H1 (cell line): ENCODE measurements at regions not wholly inside any gene's neighbourhood (a gene's known extent, or its start where the extent isn't known, plus 50 kb on each side); places are given as distances from the start of the nearest gene placed in this dataset.

ENCODE experiments used
- CTCF ChIA-PET: fragments of 300-600 bp; sonication (Branson Sonifier 250); formaldehyde crosslinking; loops from one replicate; lab custom pipeline; 2021; ENCODE audit not compliant: partially characterized antibody; lab: Charles Lee
- POLR2A ChIA-PET: fragments of 300-600 bp; sonication (Branson Sonifier 250); formaldehyde crosslinking; loops from one replicate; lab custom pipeline; 2021; ENCODE audit warnings: inconsistent platforms; ENCODE audit not compliant: partially characterized antibody; lab: Charles Lee
- DNase-seq, 2 experiments: peaks; one replicate each; pipeline versions ENCODE4 v3.0.0 to v3.0.0-alpha.2; 2010 to 2022; ENCODE audit warnings: low spot score in 2 of 2, low read depth in 1 of 2, mixed read lengths in 1 of 2
- FAIRE-seq: peaks from 2 replicates; lab custom pipeline; 2011; peaks lifted over from hg19 to GRCh38; lab: Jason Lieb, UNC
- H2AFZ ChIP-seq: 2 replicates; pipeline ENCODE4 v1.8.1; 2012; ENCODE audit warnings: low read length, inconsistent platforms
- H2AK5ac ChIP-seq: 2 replicates; pipeline ENCODE4 v1.6.1; 2013; ENCODE audit warnings: low read depth, low read length
- H2BK120ac ChIP-seq: replicated peaks from 2 replicates; pipeline ENCODE3; 2013; ENCODE audit warnings: low read depth, low read length, inconsistent platforms
- H2BK12ac ChIP-seq: 2 replicates; pipeline ENCODE4 v1.6.1; 2013; ENCODE audit warnings: low read depth, low read length
- H2BK15ac ChIP-seq: 2 replicates; pipeline ENCODE4 v1.6.1; 2013; ENCODE audit warnings: low read length
- H2BK20ac ChIP-seq: 2 replicates; pipeline ENCODE4 v1.6.1; 2013; ENCODE audit warnings: low read length
- H2BK5ac ChIP-seq: 2 replicates; pipeline ENCODE4 v1.6.1; 2013; ENCODE audit warnings: low read depth, low read length
- H3K14ac ChIP-seq: 2 replicates; pipeline ENCODE4 v1.6.1; 2013; ENCODE audit warnings: inconsistent platforms; ENCODE audit not compliant: insufficient read length
- H3K18ac ChIP-seq: 2 replicates; pipeline ENCODE4 v1.6.1; 2013; ENCODE audit warnings: low read length; ENCODE audit errors: extremely low read depth
- H3K23ac ChIP-seq: 2 replicates; pipeline ENCODE4 v1.6.1; 2013; ENCODE audit warnings: inconsistent platforms; ENCODE audit not compliant: insufficient read length
- H3K23me2 ChIP-seq: 2 replicates; pipeline ENCODE4 v1.6.1; 2013; ENCODE audit warnings: low read depth, low read length
- H3K27ac ChIP-seq: 2 replicates; pipeline ENCODE4 v1.6.1; 2011; ENCODE audit warnings: low read depth, low read length, inconsistent platforms
- H3K27me3 ChIP-seq, 4 experiments: replicated peaks in 1 of 4; 1 replicate in 1 of 4; 2 replicates in 3 of 4; pipeline versions ENCODE4 v1.6.1 to v1.8.1; 2011 to 2013; ENCODE audit warnings: low read length in 3 of 4, mild to moderate bottlenecking in 3 of 4, inconsistent platforms in 2 of 4, mixed read lengths in 2 of 4, moderate library complexity in 1 of 4; ENCODE audit not compliant: control insufficient read depth in 3 of 4, insufficient read depth in 3 of 4; ENCODE audit errors: extremely low read depth in 1 of 4
- H3K36me3 ChIP-seq, 4 experiments: 2 replicates each; pipeline versions ENCODE4 v1.6.1 to v1.8.1; 2011 to 2013; ENCODE audit warnings: mild to moderate bottlenecking in 4 of 4, low read length in 3 of 4, moderate library complexity in 2 of 4, control low read depth in 1 of 4, inconsistent platforms in 1 of 4; ENCODE audit not compliant: insufficient read depth in 4 of 4, control insufficient read depth in 2 of 4
- H3K4ac ChIP-seq: replicated peaks from 2 replicates; pipeline ENCODE3; 2013; ENCODE audit warnings: low read length, low read depth, mixed read lengths, inconsistent platforms; ENCODE audit not compliant: insufficient read length
- H3K4me1 ChIP-seq, 4 experiments: replicated peaks in 1 of 4; 1 replicate in 1 of 4; 2 replicates in 3 of 4; pipeline versions ENCODE4 v1.6.1 to v1.8.1; 2011 to 2013; ENCODE audit warnings: low read length in 3 of 4, inconsistent platforms in 2 of 4, mixed read lengths in 1 of 4; ENCODE audit not compliant: insufficient read depth in 4 of 4, control insufficient read depth in 3 of 4
- H3K4me2 ChIP-seq, 2 experiments: 2 replicates each; pipeline versions ENCODE4 v1.6.1 to v1.8.1; 2011 to 2013; ENCODE audit warnings: low read depth in 2 of 2, low read length in 2 of 2, control low read depth in 1 of 2, inconsistent platforms in 1 of 2, mild to moderate bottlenecking in 1 of 2; ENCODE audit not compliant: insufficient read depth in 1 of 2
- H3K4me3 ChIP-seq, 4 experiments: fragments of 200-600, 300-600 bp in 1 of 4; sonication (generic), shearing (Covaris generic), sonication (Bioruptor Twin) in 1 of 4; 2 replicates each; pipeline versions ENCODE4 v1.5.1 to v1.8.1; 2011 to 2016; ENCODE audit warnings: low read length in 4 of 4, low read depth in 3 of 4, control low read depth in 2 of 4, inconsistent platforms in 2 of 4, mild to moderate bottlenecking in 2 of 4, mixed read lengths in 1 of 4, moderate library complexity in 1 of 4; ENCODE audit not compliant: insufficient read depth in 2 of 4; ENCODE audit errors: extremely low read depth in 1 of 4
- H3K56ac ChIP-seq: replicated peaks from 2 replicates; pipeline ENCODE3; 2013; ENCODE audit warnings: low read depth, mild to moderate bottlenecking, mixed read lengths, low read length, inconsistent platforms; ENCODE audit not compliant: insufficient read length
- H3K79me1 ChIP-seq: 2 replicates; pipeline ENCODE4 v1.6.1; 2013; ENCODE audit warnings: low read depth, low read length, control low read depth
- H3K79me2 ChIP-seq, 2 experiments: 2 replicates each; pipeline versions ENCODE4 v1.6.1 to v1.8.1; 2012 to 2013; ENCODE audit warnings: low read length in 2 of 2, mild to moderate bottlenecking in 2 of 2, inconsistent platforms in 1 of 2; ENCODE audit not compliant: insufficient read depth in 2 of 2, control insufficient read depth in 1 of 2
- H3K9ac ChIP-seq, 4 experiments: replicated peaks in 1 of 4; 1 replicate in 1 of 4; 2 replicates in 3 of 4; pipeline versions ENCODE4 v1.6.1 to v1.8.1; 2011 to 2013; ENCODE audit warnings: low read depth in 3 of 4, low read length in 3 of 4, control low read depth in 2 of 4, mild to moderate bottlenecking in 2 of 4, moderate library complexity in 2 of 4, inconsistent platforms in 1 of 4; ENCODE audit errors: extremely low read depth in 1 of 4
- H3K9me3 ChIP-seq, 2 experiments: 2 replicates each; pipeline versions ENCODE4 v1.6.1 to v1.8.1; 2012 to 2013; ENCODE audit warnings: mild to moderate bottlenecking in 2 of 2, moderate library complexity in 2 of 2, control low read depth in 1 of 2, inconsistent platforms in 1 of 2, low read depth in 1 of 2, low read length in 1 of 2, mixed read lengths in 1 of 2; ENCODE audit not compliant: insufficient read depth in 2 of 2
- H4K20me1 ChIP-seq, 2 experiments: replicated peaks in 1 of 2; 2 replicates each; pipeline versions ENCODE3 to v1.8.1; 2011 to 2013; ENCODE audit warnings: inconsistent platforms in 2 of 2, low read length in 2 of 2, mild to moderate bottlenecking in 1 of 2; ENCODE audit not compliant: insufficient read depth in 2 of 2, control insufficient read depth in 1 of 2
- H4K5ac ChIP-seq: 2 replicates; pipeline ENCODE4 v1.6.1; 2013; ENCODE audit warnings: low read length, low read depth, mixed read lengths, inconsistent platforms; ENCODE audit not compliant: insufficient read length
- H4K8ac ChIP-seq: 2 replicates; pipeline ENCODE4 v1.8.0; 2013; ENCODE audit warnings: mild to moderate bottlenecking, moderate library complexity, low read length, inconsistent platforms; ENCODE audit not compliant: insufficient read depth; ENCODE audit errors: extremely low read depth
- H4K91ac ChIP-seq: replicated peaks from 2 replicates; pipeline ENCODE3; 2013; ENCODE audit warnings: low read length, mixed read lengths, inconsistent platforms; ENCODE audit not compliant: insufficient read length
- BRCA1 ChIP-seq: IDR thresholded peaks from 2 replicates; pipeline ENCODE4 v1.6.1; 2012; ENCODE audit warnings: low read depth, low read length, improper control_type of control experiment
- MAX ChIP-seq: IDR thresholded peaks from 2 replicates; pipeline ENCODE4 v1.6.1; 2012; ENCODE audit warnings: inconsistent platforms
- SUZ12 ChIP-seq: fragments of 200-600 bp; sonication (generic); IDR thresholded peaks from 2 replicates; pipeline ENCODE4 v1.6.1; 2012; ENCODE audit warnings: mild to moderate bottlenecking, inconsistent platforms, low read length, moderate library complexity, mixed read lengths
- WGBS, 2 experiments: shearing (Covaris generic) in 1 of 2; methylation state at CpG; one replicate each; pipeline versions ENCODE4 v1.1.6 to v1.1.7; 2013 to 2015; ENCODE audit warnings: low lambda C conversion rate in 2 of 2, mixed read lengths in 2 of 2, inconsistent platforms in 1 of 2, low coverage in 1 of 2, missing lambda C conversion rate in 1 of 2; ENCODE audit not compliant: insufficient replicate concordance in 2 of 2, insufficient coverage in 1 of 2, insufficient read length in 1 of 2; ENCODE audit errors: extremely low coverage in 1 of 2, missing lambda C conversion rate in 1 of 2; 5-methylcytosine and 5-hydroxymethylcytosine counted together

GRCh38 chr1:118821801-118822200 lies 166.3 kb downstream of the TBX15 start:
- Histone ChIP-seq H3K14ac (no peak overlapping the region), H2BK120ac (no peak overlapping the region), H3K9me3 (no peaks in the 10 kb centered on the region), H3K23me2 (no peaks in the 10 kb centered on the region), H4K5ac (no peak overlapping the region), H3K36me3 (no peaks in the 10 kb centered on the region), H3K23ac (no peak overlapping the region), H3K4me1 (no peaks in the 10 kb centered on the region), H3K79me1 (no peaks in the 10 kb centered on the region), H3K27ac (no peak overlapping the region), H3K9ac (no peak overlapping the region), H2BK15ac (no peak overlapping the region), H3K4me3 (no peak overlapping the region), H4K8ac (no peak overlapping the region), H3K4me2 (no peak overlapping the region), H3K56ac (no peak overlapping the region), H2AK5ac (no peak overlapping the region), H2BK20ac (no peak overlapping the region), H3K79me2 (no peaks in the 10 kb centered on the region), H4K20me1 (no peaks in the 10 kb centered on the region), H3K4ac (no peak overlapping the region), H2BK12ac (no peak overlapping the region), H3K18ac (no peak overlapping the region), H2BK5ac (no peak overlapping the region), H3K27me3 (no peaks in the 10 kb centered on the region), H2AFZ (no peak overlapping the region), H4K91ac (no peak overlapping the region)
- FAIRE-seq (no peak), DNase-seq (no peak)
- CTCF ChIA-PET: interaction anchor here (0.6 to 1.3 kb wide), 2 partner anchors 51 to 86 kb away, joined by 3 read pairs; no protein-coding TSS in a partner anchor
- POLR2A ChIA-PET: no interaction called here
- 85% methylated on average over 2 of the region's 2 CpGs; no CpG with 5 or more reads in 1 of the 2 experiments for WGBS, 2 experiments
- TF ChIP-seq SUZ12: no peak
- no peak for TF ChIP-seq MAX
- no peak for TF ChIP-seq BRCA1
